ENCODE measurements at regions not wholly inside any gene's neighbourhood (a gene's known extent, or its start where the extent isn't known, plus 50 kb on each side); places are given as distances from the start of the nearest gene placed in this dataset.
"Not testable (repeated sequence)": the region's sequence is repeated elsewhere in the genome, so short reads cannot be mapped to it uniquely, and the experiment has no call there.

DNA sequence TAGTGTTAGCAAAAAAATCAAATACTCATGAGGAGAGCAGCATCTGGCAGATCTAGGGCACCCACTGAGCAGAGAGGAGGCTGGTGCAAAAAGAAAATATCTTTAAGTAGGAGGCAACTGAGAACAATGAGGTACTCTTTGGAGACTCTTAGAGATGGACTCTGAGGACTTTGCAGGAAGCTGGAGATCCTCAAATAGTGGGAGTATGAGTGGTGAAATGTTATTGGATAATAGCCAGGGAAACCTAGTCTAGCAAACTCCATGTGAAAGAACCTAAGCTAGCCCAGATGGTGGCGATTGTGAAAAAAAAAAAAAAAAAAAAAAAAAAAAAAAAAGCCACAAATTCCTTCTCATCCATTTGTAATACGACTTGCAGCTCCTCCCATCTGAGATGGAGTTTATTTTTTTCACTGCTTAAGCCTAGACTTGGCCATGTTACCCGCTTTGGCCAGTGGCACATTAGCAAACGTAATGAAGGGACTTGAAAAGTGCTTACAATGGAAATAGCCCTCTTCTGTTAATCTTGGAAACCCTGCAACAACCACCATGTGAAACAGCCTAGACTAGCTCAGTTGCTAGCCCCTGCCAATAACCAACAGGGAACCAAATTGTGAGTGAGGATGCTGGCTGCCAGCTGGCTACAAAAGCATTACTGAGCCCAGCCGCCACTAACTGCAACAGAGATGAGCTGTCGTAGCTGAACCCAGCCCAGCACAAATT lies 476.2 kb downstream of the KLF12 start:
- CTCF ChIA-PET, result interaction anchor here (1.1 kb wide), 1 partner anchor 8 kb away, joined by 4 read pairs; no protein-coding TSS in a partner anchor

GRCh38 chr13:73656863-73657262 lies 477.3 kb downstream of the KLF12 start:
- TF ChIP-seq, protein P1, sequence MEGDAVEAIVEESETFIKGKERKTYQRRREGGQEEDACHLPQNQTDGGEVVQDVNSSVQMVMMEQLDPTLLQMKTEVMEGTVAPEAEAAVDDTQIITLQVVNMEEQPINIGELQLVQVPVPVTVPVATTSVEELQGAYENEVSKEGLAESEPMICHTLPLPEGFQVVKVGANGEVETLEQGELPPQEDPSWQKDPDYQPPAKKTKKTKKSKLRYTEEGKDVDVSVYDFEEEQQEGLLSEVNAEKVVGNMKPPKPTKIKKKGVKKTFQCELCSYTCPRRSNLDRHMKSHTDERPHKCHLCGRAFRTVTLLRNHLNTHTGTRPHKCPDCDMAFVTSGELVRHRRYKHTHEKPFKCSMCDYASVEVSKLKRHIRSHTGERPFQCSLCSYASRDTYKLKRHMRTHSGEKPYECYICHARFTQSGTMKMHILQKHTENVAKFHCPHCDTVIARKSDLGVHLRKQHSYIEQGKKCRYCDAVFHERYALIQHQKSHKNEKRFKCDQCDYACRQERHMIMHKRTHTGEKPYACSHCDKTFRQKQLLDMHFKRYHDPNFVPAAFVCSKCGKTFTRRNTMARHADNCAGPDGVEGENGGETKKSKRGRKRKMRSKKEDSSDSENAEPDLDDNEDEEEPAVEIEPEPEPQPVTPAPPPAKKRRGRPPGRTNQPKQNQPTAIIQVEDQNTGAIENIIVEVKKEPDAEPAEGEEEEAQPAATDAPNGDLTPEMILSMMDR (IDR thresholded peaks at IDR 0.05; ENCODE audit: insufficient read depth, low read length, missing control alignments), result no peak
- no peak for DNase-seq (ENCODE audit: low read depth, low spot score)
- ChIA-PET POLR2A (interaction anchor here (0.6 kb wide), 1 partner anchor 688 kb away, joined by 3 read pairs; no protein-coding TSS in a partner anchor), CTCF (no interaction called here)
- H3K4me3 ChIP-seq (ENCODE audit: low read depth, low read length), result no peak overlapping the region

More for the DNA sequence above, 476.2 kb downstream of the KLF12 start:
- TF ChIP-seq, protein P1 (IDR thresholded peaks at IDR 0.05; ENCODE audit: insufficient read depth, low read length, missing control alignments), result no peak
- no peak overlapping the region for H3K4me3 ChIP-seq (ENCODE audit: low read depth, low read length)
- POLR2A ChIA-PET, result no interaction called here
- no peak for DNase-seq (ENCODE audit: low read depth, low spot score)

DNA sequence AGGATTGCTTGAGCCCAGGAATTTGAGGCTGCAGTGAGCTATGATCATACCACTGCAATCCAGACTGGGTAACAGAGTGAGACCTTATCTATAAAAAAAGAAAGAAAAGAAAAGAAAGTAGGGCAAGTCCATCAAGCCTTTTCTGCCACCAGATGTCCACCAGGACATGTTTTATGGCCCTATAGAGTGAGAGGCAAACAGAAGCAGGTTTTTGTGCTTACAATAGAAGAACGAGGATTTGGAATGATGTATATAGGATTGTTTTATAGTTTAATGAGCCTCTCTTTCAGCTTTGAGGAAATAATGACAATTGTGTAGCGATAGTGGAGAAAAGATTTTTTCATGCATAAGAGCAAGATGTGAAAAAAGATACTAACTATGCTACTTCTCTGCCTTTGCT lies 480.5 kb downstream of the KLF12 start:
- POLR2A ChIA-PET, result no interaction called here
- TF ChIP-seq, protein P1 (IDR thresholded peaks at IDR 0.05; ENCODE audit: insufficient read depth, low read length, missing control alignments), result no peak
- no peak for DNase-seq (ENCODE audit: low read depth, low spot score)
- no peak overlapping the region for H3K4me3 ChIP-seq (ENCODE audit: low read depth, low read length)
- CTCF ChIA-PET, result no interaction called here

GRCh38 chr13:73647417-73647816 lies 486.8 kb downstream of the KLF12 start:
- no peak for DNase-seq (ENCODE audit: low read depth, low spot score)
- TF ChIP-seq, protein P1 (IDR thresholded peaks at IDR 0.05; ENCODE audit: insufficient read depth, low read length, missing control alignments), result no peak
- CTCF ChIA-PET, result no interaction called here
- no peak overlapping the region for H3K4me3 ChIP-seq (ENCODE audit: low read depth, low read length)
- POLR2A ChIA-PET, result no interaction called here

DNA sequence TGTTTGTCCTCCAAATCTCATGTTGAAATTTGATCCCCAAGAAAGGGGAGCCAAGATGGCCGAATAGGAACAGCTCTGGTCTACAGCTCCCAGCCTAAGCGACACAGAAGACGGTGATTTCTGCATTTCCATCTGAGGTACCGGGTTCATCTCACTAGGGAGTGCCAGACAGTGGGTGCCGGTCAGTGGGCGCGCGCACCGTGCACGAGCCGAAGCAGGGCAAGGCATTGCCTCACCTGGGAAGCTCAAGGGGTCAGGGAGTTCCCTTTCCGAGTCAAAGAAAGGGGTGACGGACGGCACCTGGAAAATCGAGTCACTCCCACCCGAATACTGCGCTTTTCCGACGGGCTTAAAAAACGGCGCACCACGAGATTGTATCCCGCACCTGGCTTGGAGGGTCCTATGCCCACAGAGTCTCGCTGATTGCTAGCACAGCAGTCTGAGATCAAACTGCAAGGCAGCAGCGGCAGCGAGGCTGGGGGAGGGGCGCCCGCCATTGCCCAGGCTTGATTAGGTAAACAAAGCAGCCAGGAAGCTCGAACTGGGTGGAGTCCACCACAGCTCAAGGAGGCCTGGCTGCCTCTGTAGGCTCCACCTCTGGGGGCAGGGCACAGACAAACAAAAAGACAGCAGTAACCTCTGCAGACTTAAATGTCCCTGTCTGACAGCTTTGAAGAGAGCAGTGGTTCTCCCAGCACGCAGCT lies 493.6 kb downstream of the KLF12 start:
- POLR2A ChIA-PET; DNase-seq (ENCODE audit: low read depth, low spot score); H3K4me3 ChIP-seq (ENCODE audit: low read depth, low read length); CTCF ChIA-PET: not testable (repeated sequence)

- no peak overlapping the region for H3K4me3 ChIP-seq (ENCODE audit: low read depth, low read length)
- TF ChIP-seq, protein P1 (IDR thresholded peaks at IDR 0.05; ENCODE audit: insufficient read depth, low read length, missing control alignments), result no peak
- DNase-seq (ENCODE audit: low read depth, low spot score), result no peak
- CTCF ChIA-PET, result no interaction called here
- POLR2A ChIA-PET, result no interaction called here
These were observed 498.9 kb downstream of the KLF12 start for GRCh38 chr13:73635166-73635787.
